ENCODE measurements at regions not wholly inside any gene's neighbourhood (a gene's known extent, or its start where the extent isn't known, plus 50 kb on each side); places are given as distances from the start of the nearest gene placed in this dataset.
"Not testable (repeated sequence)": the region's sequence is repeated elsewhere in the genome, so short reads cannot be mapped to it uniquely, and the experiment has no call there.

- DNase-seq = no peak
- Histone ChIP-seq H3K9me3 (no peaks in the 10 kb centered on the region), H3K4me3 (no peak overlapping the region), H3K27ac (no peak overlapping the region), H3K27me3 (no peaks in the 10 kb centered on the region), H3K4me1 (no peaks in the 10 kb centered on the region), H3K36me3 (no peaks in the 10 kb centered on the region)
- TF ChIP-seq, protein P1, sequence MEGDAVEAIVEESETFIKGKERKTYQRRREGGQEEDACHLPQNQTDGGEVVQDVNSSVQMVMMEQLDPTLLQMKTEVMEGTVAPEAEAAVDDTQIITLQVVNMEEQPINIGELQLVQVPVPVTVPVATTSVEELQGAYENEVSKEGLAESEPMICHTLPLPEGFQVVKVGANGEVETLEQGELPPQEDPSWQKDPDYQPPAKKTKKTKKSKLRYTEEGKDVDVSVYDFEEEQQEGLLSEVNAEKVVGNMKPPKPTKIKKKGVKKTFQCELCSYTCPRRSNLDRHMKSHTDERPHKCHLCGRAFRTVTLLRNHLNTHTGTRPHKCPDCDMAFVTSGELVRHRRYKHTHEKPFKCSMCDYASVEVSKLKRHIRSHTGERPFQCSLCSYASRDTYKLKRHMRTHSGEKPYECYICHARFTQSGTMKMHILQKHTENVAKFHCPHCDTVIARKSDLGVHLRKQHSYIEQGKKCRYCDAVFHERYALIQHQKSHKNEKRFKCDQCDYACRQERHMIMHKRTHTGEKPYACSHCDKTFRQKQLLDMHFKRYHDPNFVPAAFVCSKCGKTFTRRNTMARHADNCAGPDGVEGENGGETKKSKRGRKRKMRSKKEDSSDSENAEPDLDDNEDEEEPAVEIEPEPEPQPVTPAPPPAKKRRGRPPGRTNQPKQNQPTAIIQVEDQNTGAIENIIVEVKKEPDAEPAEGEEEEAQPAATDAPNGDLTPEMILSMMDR (IDR thresholded peaks at IDR 0.05) = no peak
- intact Hi-C loops (cut with DNase I; ENCODE audit: low total_unique reads) = no loop called here
These were observed 56.1 kb downstream of the GPR85 start for GRCh38 chr7:113030489-113030888.

- no peak for DNase-seq
- no peaks in the 10 kb centered on the region for H3K36me3 ChIP-seq
- no peaks in the 10 kb centered on the region for H3K4me1 ChIP-seq
- no peaks in the 10 kb centered on the region for H3K9me3 ChIP-seq
- H3K27ac ChIP-seq = no peak overlapping the region
- H3K4me3 ChIP-seq = no peak overlapping the region
- TF ChIP-seq, protein P1 (IDR thresholded peaks at IDR 0.05) = no peak
- H3K27me3 ChIP-seq = no peaks in the 10 kb centered on the region
- intact Hi-C loops (cut with DNase I; ENCODE audit: low total_unique reads) = no loop called here
These were observed 59.7 kb downstream of the GPR85 start for GRCh38 chr7:113026941-113027340.

DNA sequence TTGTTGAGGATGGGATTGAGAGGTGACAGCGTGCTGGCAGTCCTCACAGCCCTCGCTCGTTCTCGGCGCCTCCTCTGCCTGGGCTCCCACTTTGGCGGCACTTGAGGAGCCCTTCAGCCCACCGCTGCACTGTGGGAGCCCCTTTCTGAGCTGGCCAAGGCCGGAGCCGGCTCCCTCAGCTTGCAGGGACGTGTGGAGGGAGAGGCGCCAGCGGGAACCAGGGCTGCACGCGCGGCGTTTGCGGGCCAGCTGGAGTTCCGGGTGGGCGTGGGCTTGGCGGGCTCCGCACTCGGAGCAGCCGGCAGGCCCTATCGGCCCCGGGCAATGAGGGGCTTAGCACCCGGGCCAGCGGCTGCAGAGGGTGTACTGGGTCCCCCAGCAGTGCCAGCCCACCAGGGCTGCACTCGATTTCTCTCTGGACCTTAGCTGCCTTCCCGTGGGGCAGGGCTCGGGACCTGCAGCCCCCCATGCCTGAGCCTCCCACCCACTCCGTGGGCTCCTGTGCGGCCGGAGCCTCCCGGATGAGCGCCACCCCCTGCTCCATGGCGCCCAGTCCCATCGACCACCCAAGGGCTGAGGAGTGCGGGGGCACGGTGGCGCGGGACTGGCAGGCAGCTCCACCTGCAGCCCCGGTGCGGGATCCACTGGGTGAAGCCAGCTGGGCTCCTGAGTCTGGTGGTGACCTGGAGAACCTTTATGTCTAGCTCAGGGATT lies 69.3 kb downstream of the GPR85 start:
- H3K27ac ChIP-seq; H3K4me1 ChIP-seq; H3K9me3 ChIP-seq; H3K27me3 ChIP-seq; H3K4me3 ChIP-seq; H3K36me3 ChIP-seq; intact Hi-C loops (cut with DNase I; ENCODE audit: low total_unique reads); DNase-seq: not testable (repeated sequence)

DNA sequence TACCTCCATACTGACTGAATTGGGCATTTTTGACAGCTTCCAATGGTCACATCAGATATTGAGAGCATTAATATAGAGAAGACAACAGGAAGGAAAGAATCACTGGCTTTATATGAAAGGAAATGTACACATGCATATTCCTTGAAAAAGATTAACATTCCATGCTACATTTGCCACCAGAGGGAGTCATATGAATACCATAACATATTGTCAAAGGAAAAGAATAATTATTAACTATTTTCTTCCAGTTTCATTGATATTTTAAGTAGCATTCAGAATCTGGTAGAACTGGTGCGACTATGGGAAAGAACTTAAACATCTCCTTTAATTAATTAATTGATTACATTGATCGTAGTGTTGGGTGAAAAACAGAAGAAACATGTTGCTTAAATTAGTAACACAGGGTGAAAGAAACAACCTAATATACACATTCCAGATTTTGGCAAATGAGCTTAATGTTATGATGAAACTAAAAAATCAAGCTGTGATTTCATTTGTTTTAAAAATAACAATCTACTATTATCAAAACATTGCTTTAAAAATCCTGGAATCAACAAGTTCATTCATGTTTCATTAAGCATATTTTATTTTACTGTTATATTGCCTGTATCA lies 71.5 kb downstream of the GPR85 start:
- TF ChIP-seq, protein P1 (IDR thresholded peaks at IDR 0.05) = peak; percentile 34 to 35
- no peak overlapping the region for H3K4me3 ChIP-seq
- H3K36me3 ChIP-seq = no peaks in the 10 kb centered on the region
- H3K27ac ChIP-seq = no peak overlapping the region
- no peaks in the 10 kb centered on the region for H3K9me3 ChIP-seq
- no peaks in the 10 kb centered on the region for H3K27me3 ChIP-seq
- DNase-seq = no peak
- H3K4me1 ChIP-seq = no peaks in the 10 kb centered on the region
- intact Hi-C loops (cut with DNase I; ENCODE audit: low total_unique reads) = no loop called here

DNA sequence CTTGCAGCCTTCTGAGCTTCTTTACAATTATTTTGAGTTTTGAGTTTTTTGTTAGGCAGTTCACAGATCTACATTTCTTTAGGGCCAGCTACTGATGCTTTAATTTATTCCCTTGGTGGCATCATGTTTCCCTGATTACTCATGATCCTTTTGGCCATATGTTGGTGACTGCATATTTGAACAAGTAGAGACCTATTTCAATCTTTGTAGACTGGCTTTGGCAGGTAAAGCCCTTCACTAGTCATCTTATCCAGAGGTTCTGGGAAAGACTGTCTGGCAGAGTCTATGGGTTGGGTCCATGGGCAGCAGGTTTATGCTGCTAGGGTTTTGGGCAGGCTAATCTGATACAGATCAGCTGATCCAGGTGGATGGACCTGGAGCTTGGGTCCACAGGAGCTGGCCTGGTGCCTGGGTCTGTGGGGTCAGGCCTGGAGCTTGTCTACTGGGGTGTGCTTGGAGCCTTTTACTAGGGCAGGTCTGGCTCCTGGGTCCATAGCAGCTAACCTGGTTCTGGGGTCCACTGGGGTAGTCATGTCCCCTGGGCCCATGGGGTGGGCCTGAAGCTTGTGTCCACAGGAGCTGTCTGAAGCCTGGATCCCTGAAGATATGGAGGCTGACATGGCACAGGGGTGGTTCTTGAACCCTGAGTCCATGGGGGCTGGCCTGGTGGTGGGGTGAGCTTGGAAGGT lies 72.7 kb downstream of the GPR85 start:
- Histone ChIP-seq H3K4me1 (no peaks in the 10 kb centered on the region), H3K27me3 (no peaks in the 10 kb centered on the region), H3K27ac (no peak overlapping the region), H3K9me3 (no peaks in the 10 kb centered on the region), H3K36me3 (no peaks in the 10 kb centered on the region), H3K4me3 (no peak overlapping the region)
- TF ChIP-seq, protein P1 (IDR thresholded peaks at IDR 0.05) = no peak
- intact Hi-C loops (cut with DNase I; ENCODE audit: low total_unique reads) = no loop called here
- DNase-seq = no peak

GRCh38 chr7:113012862-113013261 lies 73.8 kb downstream of the GPR85 start:
- H3K4me1 ChIP-seq; H3K27ac ChIP-seq; H3K9me3 ChIP-seq; H3K27me3 ChIP-seq; H3K36me3 ChIP-seq; DNase-seq; H3K4me3 ChIP-seq; intact Hi-C loops (cut with DNase I; ENCODE audit: low total_unique reads): not testable (repeated sequence)
